Ovary (tissue), 3 donors: ENCODE measurements at regions not wholly inside any gene's neighbourhood (a gene's known extent, or its start where the extent isn't known, plus 50 kb on each side); places are given as distances from the start of the nearest gene placed in this dataset.

Source experiments
- CTCF ChIP-seq, 3 donors: fragments of 450-650 bp in 2 of 3; fragments of 200-600 bp in 1 of 3; IDR thresholded peaks; one replicate each; pipeline versions ENCODE4 v1.5.1 to v1.8.0; 2016 to 2022; ENCODE audit warnings: antibody characterized with exemption in 3 of 3, mild to moderate bottlenecking in 1 of 3
- POLR2A ChIP-seq: fragments of 450-650 bp; IDR thresholded peaks from one replicate; pipeline ENCODE4 v1.6.1; 2017; ENCODE audit warnings: antibody characterized with exemption, mild to moderate bottlenecking, moderate library complexity
- donor health status: DM: no; HTN: no; CAD: no.

GRCh38 chr4:186827534-186827897 is 103.9 kb upstream of the FAT1 start:
- TF ChIP-seq CTCF (IDR thresholded peaks at IDR 0.05), result no peak
- TF ChIP-seq POLR2A, result no peak
